Adrenal gland (tissue), 9 donors: ENCODE measurements at regions not wholly inside any gene's neighbourhood (a gene's known extent, or its start where the extent isn't known, plus 50 kb on each side); places are given as distances from the start of the nearest gene placed in this dataset.

Source experiments
- DNase-seq, 7 donors: peaks; one replicate each; pipeline ENCODE4 v3.0.0-alpha.2; 2019 to 2020
- H3K27ac ChIP-seq, 5 donors: fragments of 200-600 bp; sonication (generic) in 4 of 5; 1 replicate in 3 of 5; 2 replicates in 2 of 5; pipeline versions ENCODE4 v1.5.1 to v1.8.0; 2016 to 2020; ENCODE audit warnings: mild to moderate bottlenecking in 1 of 5
- H3K27me3 ChIP-seq: fragments of 200-600 bp; 2 replicates; pipeline ENCODE4 v1.8.0; 2021
- H3K36me3 ChIP-seq, 2 donors: fragments of 200-600 bp; replicated peaks in 1 of 2; 1 replicate in 1 of 2; 2 replicates in 1 of 2; pipeline versions ENCODE4 v1.5.1 to v1.8.0; 2018 to 2022
- H3K4me1 ChIP-seq, 2 donors: fragments of 200-600 bp; replicated peaks in 1 of 2; 1 replicate in 1 of 2; 2 replicates in 1 of 2; pipeline versions ENCODE4 v1.5.1 to v1.8.0; 2018 to 2021
- H3K4me3 ChIP-seq, 4 donors: fragments of 200-600 bp; sonication (generic) in 3 of 4; one replicate each; pipeline ENCODE4 v1.5.1; 2016 to 2018
- H3K9me3 ChIP-seq, 3 donors: fragments of 200-600 bp; sonication (generic) in 1 of 3; replicated peaks in 1 of 3; 1 replicate in 2 of 3; 2 replicates in 1 of 3; pipeline versions ENCODE4 v1.5.1 to v1.8.0; 2016 to 2021
- CTCF ChIP-seq, 6 experiments: fragments of 450-650 bp in 4 of 6; fragments of 200-600 bp in 2 of 6; sonication (generic) in 1 of 6; IDR thresholded peaks; 1 replicate in 5 of 6; 2 replicates in 1 of 6; pipeline versions ENCODE4 v1.5.1 to v1.8.0; 2016 to 2021; ENCODE audit warnings: antibody characterized with exemption in 6 of 6, mild to moderate bottlenecking in 2 of 6, moderate library complexity in 1 of 6
- POLR2A ChIP-seq, 2 donors: fragments of 450-650 bp; IDR thresholded peaks; one replicate each; pipeline ENCODE4 v1.6.1; 2017; ENCODE audit warnings: antibody characterized with exemption in 2 of 2, mild to moderate bottlenecking in 2 of 2, moderate library complexity in 1 of 2
- WGBS, 4 donors: extraction: QIAGEN DNeasy Blood & Tissue Kit in 2 of 4; methylation state at CpG; one replicate each; pipeline versions ENCODE4 v1.1.5 to v1.1.7; 2013 to 2017; 5-methylcytosine and 5-hydroxymethylcytosine counted together
- intact Hi-C, 2 donors: fragments of 100-400 bp; cut with DNase I; formaldehyde crosslinking; loops; one replicate each; pipeline versions ENCODE4 v1.14.1 to v1.15.0; 2022 to 2023
- donor health status: healthy with polysubstance abuse.
- donor health status: Bipolar disorder and iron deficiency.
- donor health status: DM: yes; HTN: yes; CAD: no.
- donor health status: DM: no; HTN: no; CAD: no.
- donor health status: DM: no; HTN: no; CAD: no.

GRCh38 chr2:223165423-223166214 lies 113.6 kb downstream of the KCNE4 start:
- no peaks in the 10 kb centered on the region for H3K27me3 ChIP-seq
- H3K4me3 ChIP-seq, result no peak overlapping the region
- DNase-seq, result no peak
- intact Hi-C loops, result no loop called here
- no peaks in the 10 kb centered on the region for H3K9me3 ChIP-seq
- no peaks in the 10 kb centered on the region for H3K36me3 ChIP-seq
- TF ChIP-seq POLR2A (IDR thresholded peaks at IDR 0.05), result no peak
- TF ChIP-seq CTCF (IDR thresholded peaks at IDR 0.05), result no peak
- H3K4me1 ChIP-seq, result no peaks in the 10 kb centered on the region
- 88 to 90% (median 89%) methylated on average over 2 of the region's 2 CpGs for WGBS, 4 donors
- H3K27ac ChIP-seq, result no peak overlapping the region

GRCh38 chr2:223166215-223166493 lies 114.2 kb downstream of the KCNE4 start:
- no peak overlapping the region for H3K27ac ChIP-seq
- TF ChIP-seq CTCF (IDR thresholded peaks at IDR 0.05) (no peak), POLR2A (IDR thresholded peaks at IDR 0.05) (no peak)
- H3K27me3 ChIP-seq, result no peaks in the 10 kb centered on the region
- H3K4me1 ChIP-seq, result no peaks in the 10 kb centered on the region
- DNase-seq, result no peak
- no peak overlapping the region for H3K4me3 ChIP-seq
- no peaks in the 10 kb centered on the region for H3K36me3 ChIP-seq
- H3K9me3 ChIP-seq, result no peaks in the 10 kb centered on the region
- intact Hi-C loops, result no loop called here

- no peak for DNase-seq
- TF ChIP-seq POLR2A (IDR thresholded peaks at IDR 0.05), result no peak
- no peak for TF ChIP-seq CTCF (IDR thresholded peaks at IDR 0.05)
- Histone ChIP-seq H3K36me3 (no peaks in the 10 kb centered on the region), H3K9me3 (no peaks in the 10 kb centered on the region), H3K27me3 (no peaks in the 10 kb centered on the region), H3K4me1 (no peaks in the 10 kb centered on the region), H3K27ac (no peak overlapping the region), H3K4me3 (no peak overlapping the region)
- WGBS, 4 donors, result 86 to 87% (median 86%) methylated on average over 6 of the region's 6 CpGs
- intact Hi-C loops, result no loop called here
Observed at GRCh38 chr2:223166983-223167650, 115.1 kb downstream of the KCNE4 start.

- 44 to 82% (median 58%) methylated on average over 6 of the region's 6 CpGs for WGBS, 4 donors
- Histone ChIP-seq H3K27ac (no peak overlapping the region), H3K27me3 (no peaks in the 10 kb centered on the region), H3K9me3 (no peaks in the 10 kb centered on the region), H3K4me3 (no peak overlapping the region), H3K4me1 (no peaks in the 10 kb centered on the region), H3K36me3 (no peaks in the 10 kb centered on the region)
- TF ChIP-seq CTCF (IDR thresholded peaks at IDR 0.05) (no peak), POLR2A (IDR thresholded peaks at IDR 0.05) (no peak)
- no peak for DNase-seq
- intact Hi-C loops, result no loop called here
Observed at GRCh38 chr2:223169830-223170605, 118.0 kb downstream of the KCNE4 start.
